ENCODE measurements at regions not wholly inside any gene's neighbourhood (a gene's known extent, or its start where the extent isn't known, plus 50 kb on each side); places are given as distances from the start of the nearest gene placed in this dataset.

DNA sequence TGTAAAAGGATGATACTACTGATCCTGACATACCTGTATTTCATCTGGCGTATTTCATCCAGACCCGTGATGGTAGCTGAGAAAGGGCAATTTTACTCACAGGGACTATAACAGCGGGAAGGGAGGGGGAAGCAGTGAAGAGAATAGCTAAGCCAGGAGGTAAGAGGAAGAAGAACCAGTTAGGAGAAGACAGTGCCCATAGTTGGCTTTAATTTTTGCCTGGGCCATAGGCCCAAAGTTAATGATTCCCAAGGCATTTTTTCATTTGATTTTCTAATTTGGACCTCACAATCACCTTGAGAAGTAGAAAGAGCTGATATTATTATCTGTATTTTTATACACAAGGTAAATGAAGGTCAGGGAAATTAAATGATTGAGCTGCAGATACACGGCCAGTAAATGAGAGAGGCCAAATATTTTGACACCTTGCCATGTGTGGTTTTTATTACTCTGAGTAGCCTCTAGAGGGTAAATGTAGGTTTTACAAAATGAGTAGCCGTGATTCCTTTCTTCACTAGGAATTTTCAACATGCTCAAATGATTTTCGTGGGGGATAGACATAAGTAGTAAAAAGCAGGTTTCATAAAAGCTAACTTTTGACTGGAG is 382.2 kb downstream of the FUT8 start:
- no peak for DNase-seq

DNA sequence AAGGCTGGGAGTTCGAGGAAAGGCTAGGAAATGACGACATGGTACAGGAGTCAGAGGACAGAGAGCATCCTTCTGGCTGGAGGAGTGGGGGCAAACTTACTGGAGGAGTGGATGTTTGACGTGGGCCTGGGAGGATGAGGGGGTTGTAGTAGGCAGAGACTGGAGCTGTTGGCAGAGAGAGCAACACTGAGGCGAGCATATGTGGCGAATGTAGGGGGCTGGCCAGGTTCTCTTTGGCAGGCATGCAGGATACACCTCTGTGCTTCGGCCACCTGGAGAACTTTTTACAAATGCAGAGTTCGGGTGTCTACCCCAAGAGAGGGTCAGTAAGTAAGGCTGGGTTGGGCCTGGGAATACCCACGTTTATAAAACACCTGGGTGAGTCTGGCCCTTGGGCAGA is 385.7 kb downstream of the FUT8 start:
- no peak for DNase-seq

DNA sequence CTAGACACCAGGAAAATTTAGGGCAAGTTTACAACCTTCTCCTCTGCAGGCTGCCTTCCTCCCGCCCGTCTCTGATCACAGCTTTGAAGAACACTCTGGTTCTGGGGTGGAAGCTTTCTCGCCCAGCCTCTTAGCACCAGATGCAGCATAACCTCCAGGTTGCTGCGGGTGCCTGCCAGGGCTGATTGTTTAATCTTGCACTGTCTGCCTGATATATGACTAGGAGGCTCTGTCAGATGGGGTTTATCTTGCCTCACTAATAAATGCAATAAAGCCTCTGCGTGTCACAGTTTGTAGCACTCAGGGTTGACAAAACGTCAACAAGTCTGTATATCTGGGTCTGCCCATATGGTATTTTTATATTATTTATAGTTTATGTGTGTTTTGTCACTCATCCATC is 388.2 kb downstream of the FUT8 start:
- no peak for DNase-seq

DNA sequence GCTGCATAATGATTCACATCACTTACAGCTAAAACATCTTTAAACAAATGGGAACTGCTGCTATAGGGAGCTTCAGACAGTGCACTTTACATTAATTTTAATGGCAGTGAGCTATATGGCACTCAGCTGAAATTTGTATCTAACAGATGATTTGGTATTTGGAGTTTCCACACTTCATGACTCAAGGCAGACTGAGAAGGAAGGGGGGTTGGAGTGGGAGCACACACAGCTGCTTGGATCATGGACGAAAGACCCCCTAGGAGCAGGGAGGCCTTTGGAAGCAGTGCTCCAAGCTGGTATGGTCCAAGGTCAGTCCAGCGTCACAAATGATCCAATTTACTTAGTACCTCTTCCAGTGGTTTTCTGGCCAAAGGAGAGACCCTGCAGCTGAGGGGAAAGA is 389.7 kb downstream of the FUT8 start:
- no peak for DNase-seq

- no peak for DNase-seq
Observed at GRCh38 chr14:65803885-65804284, 391.4 kb downstream of the FUT8 start.

DNA sequence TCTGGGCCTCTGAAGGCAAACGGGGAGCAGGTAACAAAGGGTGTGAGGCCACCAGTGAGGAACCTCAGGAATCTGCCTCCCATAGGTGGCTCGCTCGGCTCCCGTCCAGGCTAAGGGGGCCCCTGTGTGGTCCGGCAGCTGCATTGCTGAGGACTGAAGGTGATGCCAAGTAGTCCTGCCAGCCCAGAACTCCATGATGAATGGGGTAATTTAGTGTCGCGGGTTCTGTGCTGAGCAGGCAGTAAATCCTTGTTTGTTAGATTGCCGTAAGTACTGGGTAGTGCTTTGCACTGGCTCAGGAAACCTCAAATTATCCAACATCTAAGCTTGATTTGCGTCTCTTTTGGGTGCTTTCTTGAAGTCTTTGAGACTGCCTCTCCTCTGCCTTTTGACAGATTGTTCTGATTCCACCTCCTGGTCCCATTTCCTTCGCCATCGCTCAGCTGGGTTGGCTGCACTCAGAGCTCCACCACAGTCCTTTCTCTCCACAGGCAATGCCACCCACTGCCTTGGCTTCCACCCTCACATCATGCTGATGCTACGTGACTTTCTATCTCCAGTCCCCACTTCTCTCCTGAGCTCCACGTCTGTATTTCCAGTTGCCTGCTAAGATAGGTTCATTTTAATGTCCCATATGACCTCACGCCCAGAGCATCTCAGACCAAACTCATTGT is 392.0 kb downstream of the FUT8 start:
- DNase-seq: no peak

- DNase-seq: no peak
Observed at GRCh38 chr14:65805113-65805473, 392.6 kb downstream of the FUT8 start.

DNA sequence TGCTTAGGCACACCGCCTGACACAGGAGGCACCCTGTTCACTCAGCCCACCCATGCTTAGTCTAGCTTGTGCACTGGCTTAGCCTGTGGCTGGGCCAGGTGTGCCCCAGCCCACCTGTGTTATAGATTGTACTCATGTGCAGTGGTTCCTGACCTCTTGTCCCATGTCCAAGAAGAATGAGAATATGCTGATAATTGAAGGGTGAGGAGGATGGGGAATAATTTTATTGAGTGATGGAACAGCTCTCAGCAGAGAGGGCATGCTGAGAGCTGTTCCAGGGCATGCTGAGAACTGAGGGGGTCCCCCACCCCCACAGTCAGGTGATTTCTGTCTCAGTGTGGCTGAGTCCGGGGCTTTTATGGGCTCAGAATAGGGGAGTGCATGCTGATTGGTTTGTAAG is 395.9 kb downstream of the FUT8 start:
- no peak for DNase-seq

DNA sequence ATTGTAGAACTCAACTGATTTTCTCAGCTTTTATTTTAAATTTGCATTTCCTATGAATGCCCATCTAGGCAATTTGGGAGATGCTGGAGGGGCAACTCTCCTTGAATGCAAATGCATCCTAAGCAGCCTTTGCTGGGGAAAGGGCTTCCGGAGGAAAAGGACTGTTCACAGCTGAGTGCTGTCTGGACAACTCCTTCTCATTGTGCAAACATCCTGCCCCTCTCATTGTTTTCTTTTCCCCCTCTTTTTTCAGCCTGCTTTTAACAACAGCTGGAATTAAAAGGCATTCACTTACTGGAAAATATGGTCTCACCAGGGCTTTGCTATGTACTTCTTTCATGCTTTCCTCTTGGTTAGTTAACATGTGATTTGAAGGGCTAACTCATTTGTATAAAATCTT is 397.8 kb downstream of the FUT8 start:
- DNase-seq: no peak

GRCh38 chr14:65813760-65814384 is 401.3 kb downstream of the FUT8 start:
- no peak for DNase-seq

GRCh38 chr14:65815127-65815526 is 402.6 kb downstream of the FUT8 start:
- no peak for DNase-seq

GRCh38 chr14:65817011-65817410 is 404.5 kb downstream of the FUT8 start:
- no peak for DNase-seq

DNA sequence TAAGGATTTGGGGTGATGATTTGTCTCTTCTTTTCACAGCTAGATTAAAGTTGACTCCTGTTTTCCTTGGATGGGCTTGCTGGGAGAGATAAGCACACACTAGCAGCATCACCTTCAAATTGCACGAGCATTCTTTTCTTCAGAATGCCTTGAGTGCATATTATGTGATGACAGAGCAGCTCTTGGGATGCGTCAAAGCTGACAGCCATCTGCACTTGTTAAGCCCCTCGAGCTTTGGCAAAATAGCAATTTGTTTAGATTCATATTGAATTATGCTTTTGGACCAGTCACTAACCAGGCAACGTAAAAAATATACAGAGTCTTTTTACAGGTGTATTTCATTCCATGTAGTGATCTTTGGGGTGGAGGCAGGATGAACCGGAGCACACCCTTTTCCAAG is 407.0 kb downstream of the FUT8 start:
- DNase-seq: no peak

- no peak for DNase-seq
Observed at GRCh38 chr14:65821224-65821753, 408.8 kb downstream of the FUT8 start.

GRCh38 chr14:65824285-65824977 is 411.9 kb downstream of the FUT8 start:
- DNase-seq: peak in 39 of 56 donors; percentile 1 to 53 (median 14)

DNA sequence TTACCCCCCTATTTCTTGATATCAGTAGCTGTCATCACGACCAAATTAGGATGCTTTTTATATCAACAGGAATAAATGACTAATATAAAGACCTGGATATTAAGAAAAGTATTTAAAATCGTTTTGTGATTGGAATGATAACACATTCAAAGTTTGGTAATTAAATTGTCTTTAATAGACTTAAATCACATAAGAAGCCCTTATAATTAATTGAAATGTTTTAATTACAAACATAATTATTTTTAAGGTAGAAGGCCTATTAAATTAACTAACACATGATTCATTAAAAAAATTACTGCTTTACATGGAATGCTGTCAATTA is 412.4 kb downstream of the FUT8 start:
- DNase-seq: no peak

DNA sequence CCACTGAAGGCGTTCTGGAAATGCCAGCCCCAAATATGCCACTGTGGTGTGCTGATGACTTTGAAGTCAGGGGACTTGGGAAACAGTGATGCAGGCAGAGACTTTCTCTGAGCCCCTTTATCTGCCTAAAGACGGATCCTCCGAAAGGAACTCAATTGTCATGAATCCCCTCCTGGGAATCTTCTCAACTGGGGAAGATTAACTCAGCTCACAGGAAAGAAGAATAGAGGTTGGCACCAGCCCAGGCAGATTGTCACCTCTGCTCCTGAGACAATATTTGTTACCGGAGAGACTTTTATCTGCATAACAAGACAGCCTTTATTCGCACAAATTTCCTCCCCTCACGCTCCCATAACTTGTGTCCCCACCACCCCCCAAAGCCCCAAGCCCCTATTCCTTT is 414.4 kb downstream of the FUT8 start:
- DNase-seq: no peak

GRCh38 chr14:65827520-65827919 is 415.0 kb downstream of the FUT8 start:
- DNase-seq: no peak

DNA sequence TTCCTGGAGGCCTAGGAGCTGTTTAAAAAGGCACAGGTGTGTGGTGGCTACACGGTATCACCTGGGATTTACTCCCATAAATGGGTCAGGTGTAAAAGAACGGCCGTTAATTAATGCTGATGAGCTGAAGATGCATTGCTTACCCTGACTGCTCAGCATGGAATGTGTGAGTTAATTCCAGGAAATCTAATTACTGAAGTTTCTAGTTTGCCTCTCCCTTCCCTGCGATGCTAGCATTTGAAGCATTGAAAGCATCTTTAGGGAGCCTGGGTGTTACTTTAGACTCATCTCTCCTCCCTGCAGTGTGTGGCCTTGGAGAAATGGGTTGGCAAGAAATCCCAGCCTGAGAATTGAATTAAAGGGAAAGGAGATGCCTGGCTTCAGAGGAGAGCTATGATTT is 415.9 kb downstream of the FUT8 start:
- no peak for DNase-seq

DNA sequence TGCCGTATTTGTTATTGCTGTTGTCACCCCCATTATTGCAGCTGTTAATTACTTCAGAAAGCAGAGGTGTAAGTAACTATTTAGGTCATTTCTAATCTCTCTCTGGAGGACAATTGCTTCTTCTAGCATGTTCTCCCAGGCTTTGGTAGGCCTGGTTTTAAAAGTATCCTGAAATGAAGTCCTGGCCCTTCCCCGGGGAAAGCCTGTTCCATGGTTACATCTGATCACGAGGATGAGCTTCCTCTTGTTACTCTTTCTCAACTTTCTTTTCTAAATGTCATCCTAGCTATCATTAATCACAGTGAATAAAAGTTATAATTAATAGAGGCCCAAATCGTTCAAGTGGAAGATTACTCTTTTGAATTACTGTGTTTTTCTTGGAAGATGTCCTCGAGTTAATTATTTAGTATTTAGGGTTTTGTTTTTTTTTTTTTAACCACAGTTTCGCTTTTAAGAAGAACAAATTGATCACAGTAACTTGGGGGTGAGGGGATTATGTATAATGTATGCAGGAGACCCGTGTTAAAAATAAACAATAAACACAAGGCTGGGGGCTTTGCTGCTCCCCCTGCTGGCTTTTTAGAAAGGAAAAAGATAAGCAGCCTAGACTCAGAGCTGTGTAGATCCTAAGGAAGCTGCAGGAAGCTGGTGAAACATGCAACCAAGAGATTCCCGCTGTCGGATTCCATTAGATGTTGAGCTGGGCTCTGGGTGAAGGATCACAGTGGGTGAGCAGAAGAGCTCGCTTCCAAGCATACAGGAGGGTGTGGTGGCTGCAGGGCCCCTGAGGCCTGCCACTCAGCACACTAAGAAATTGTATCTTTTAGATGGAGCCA is 420.1 kb downstream of the FUT8 start:
- DNase-seq: no peak

DNA sequence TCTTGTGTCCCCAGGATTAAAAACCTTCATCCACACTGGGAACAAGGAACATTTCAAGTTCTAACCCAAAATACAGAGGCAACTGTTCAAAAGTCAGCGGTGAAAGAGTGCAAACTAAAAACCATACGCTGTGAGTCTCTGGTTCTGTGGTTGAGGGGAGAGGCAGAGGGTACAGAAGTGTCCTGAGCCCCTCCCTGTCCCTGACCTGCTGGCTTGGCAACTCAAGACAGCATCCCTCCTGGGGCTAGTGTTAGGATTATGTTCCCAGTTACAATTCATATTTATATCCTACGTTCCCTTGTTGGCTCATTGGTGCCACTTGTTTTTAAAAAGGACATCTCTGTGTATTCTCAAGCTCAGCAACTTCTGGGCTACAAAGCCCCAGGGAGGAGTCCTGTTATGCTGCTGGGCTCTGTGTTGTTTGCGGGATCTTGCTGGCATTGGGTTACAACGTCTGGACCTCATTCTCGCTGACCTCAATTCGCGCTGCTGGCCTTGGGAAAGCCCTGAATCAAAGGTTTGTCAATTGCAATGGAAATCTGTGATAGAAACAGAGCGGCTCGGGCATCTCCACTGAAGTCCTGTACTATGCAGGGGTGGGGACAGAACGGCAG is 420.8 kb downstream of the FUT8 start:
- DNase-seq: no peak

All from nucleus accumbens (tissue), 56 donors.